ENCODE measurements at regions not wholly inside any gene's neighbourhood (a gene's known extent, or its start where the extent isn't known, plus 50 kb on each side); places are given as distances from the start of the nearest gene placed in this dataset.

DNA sequence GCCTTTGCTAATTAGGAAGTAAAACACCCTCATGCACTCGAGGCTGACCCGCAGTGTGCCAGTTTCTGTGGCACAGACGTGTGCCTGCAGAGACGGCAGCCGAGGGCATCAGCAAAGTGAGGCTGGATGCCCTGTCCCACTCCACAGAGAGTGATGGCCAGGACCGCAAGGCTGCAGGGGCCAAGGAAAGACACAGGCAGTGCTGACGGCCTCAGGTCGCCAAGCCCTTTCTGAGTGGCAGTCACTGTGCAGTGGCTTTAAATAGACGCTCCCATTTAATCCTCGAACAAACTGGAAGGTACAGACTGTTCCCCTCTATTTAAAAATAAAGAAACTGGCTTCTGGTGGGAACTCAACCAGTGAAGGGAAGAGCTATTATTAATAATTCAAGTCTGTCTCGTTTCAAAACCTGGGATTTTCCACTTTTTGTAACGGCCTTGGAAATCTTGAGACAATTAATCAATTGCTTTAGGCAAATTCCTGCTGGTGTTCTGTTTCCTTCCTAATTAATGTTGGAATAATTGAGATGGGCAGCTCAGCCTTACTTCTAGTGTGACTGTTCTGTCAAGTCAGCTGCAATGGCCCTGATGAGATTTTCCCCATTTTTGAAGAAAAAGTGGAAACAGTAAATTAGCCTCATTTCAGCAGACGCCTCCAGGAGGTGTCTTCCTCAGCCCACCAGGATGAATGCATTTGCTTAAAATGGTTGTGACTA, 644.6 kb upstream of the RAB6C start:
- Histone ChIP-seq H3K4me2 (ENCODE audit: low read depth, low read length) (no peak overlapping the region), H3K9ac (ENCODE audit: low read length) (no peak overlapping the region), H3K27ac (ENCODE audit: low read length) (no peak overlapping the region), H3K9me3 (replicated peaks; ENCODE audit: insufficient read depth, low read length) (no peaks in the 10 kb centered on the region), H3F3A (ENCODE audit: insufficient read depth, low read length) (no peaks in the 10 kb centered on the region), H3K27me3 (replicated peaks; ENCODE audit: insufficient read depth, low read length) (no peaks in the 10 kb centered on the region), H4K20me1 (ENCODE audit: insufficient read depth, low read length) (no peaks in the 10 kb centered on the region), H3K9me2 (replicated peaks; ENCODE audit: insufficient read depth, low read length) (no peaks in the 10 kb centered on the region), H2AFZ (ENCODE audit: low read length) (no peak overlapping the region), H3K36me3 (replicated peaks; ENCODE audit: insufficient read depth, low read length) (no peaks in the 10 kb centered on the region), H3K79me2 (ENCODE audit: low read length) (no peaks in the 10 kb centered on the region), H3K4me3 (ENCODE audit: low read length) (no peak overlapping the region), H3K4me1 (ENCODE audit: low read length) (no peaks in the 10 kb centered on the region)
- TF ChIP-seq EZH2 (optimal IDR thresholded peaks at IDR 0.05; ENCODE audit: low read depth, low read length): no peak
- no peak for TF ChIP-seq EZH2phosphoT487 (IDR thresholded peaks at IDR 0.05; ENCODE audit: low read length)
- TF ChIP-seq, protein P1, sequence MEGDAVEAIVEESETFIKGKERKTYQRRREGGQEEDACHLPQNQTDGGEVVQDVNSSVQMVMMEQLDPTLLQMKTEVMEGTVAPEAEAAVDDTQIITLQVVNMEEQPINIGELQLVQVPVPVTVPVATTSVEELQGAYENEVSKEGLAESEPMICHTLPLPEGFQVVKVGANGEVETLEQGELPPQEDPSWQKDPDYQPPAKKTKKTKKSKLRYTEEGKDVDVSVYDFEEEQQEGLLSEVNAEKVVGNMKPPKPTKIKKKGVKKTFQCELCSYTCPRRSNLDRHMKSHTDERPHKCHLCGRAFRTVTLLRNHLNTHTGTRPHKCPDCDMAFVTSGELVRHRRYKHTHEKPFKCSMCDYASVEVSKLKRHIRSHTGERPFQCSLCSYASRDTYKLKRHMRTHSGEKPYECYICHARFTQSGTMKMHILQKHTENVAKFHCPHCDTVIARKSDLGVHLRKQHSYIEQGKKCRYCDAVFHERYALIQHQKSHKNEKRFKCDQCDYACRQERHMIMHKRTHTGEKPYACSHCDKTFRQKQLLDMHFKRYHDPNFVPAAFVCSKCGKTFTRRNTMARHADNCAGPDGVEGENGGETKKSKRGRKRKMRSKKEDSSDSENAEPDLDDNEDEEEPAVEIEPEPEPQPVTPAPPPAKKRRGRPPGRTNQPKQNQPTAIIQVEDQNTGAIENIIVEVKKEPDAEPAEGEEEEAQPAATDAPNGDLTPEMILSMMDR (IDR thresholded peaks at IDR 0.05; ENCODE audit: low read length): no peak
- DNase-seq: no peak

DNA sequence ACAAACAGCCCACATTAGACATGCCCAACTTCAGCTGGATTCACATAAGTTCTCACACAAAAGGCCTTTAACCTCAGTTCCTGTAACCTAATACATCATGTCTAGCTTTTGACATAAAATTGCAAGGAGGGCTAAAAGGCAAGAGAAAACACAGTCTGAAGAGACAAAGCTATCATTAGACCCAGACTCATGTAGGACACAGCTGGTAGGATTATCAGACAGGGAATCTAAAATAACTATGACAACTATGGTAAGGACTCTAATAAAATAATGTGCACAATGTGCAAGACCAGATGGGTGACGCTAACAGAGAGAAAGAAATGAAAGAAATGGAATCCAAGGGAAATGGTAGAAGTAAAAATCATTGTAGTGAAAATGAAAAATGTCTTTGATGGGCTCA, 643.2 kb upstream of the RAB6C start:
- Histone ChIP-seq H4K20me1 (ENCODE audit: insufficient read depth, low read length) (no peaks in the 10 kb centered on the region), H3K4me3 (ENCODE audit: low read length) (no peak overlapping the region), H3K36me3 (replicated peaks; ENCODE audit: insufficient read depth, low read length) (no peaks in the 10 kb centered on the region), H3K9me3 (replicated peaks; ENCODE audit: insufficient read depth, low read length) (no peaks in the 10 kb centered on the region), H3K27me3 (replicated peaks; ENCODE audit: insufficient read depth, low read length) (no peaks in the 10 kb centered on the region), H3K9me2 (replicated peaks; ENCODE audit: insufficient read depth, low read length) (no peaks in the 10 kb centered on the region), H3F3A (ENCODE audit: insufficient read depth, low read length) (no peaks in the 10 kb centered on the region), H3K4me1 (ENCODE audit: low read length) (no peaks in the 10 kb centered on the region), H3K27ac (ENCODE audit: low read length) (no peak overlapping the region), H3K9ac (ENCODE audit: low read length) (no peak overlapping the region), H2AFZ (ENCODE audit: low read length) (no peak overlapping the region), H3K79me2 (ENCODE audit: low read length) (no peaks in the 10 kb centered on the region), H3K4me2 (ENCODE audit: low read depth, low read length) (no peak overlapping the region)
- TF ChIP-seq EZH2phosphoT487 (IDR thresholded peaks at IDR 0.05; ENCODE audit: low read length) (no peak), EZH2 (optimal IDR thresholded peaks at IDR 0.05; ENCODE audit: low read depth, low read length) (no peak)
- TF ChIP-seq, protein P1 (IDR thresholded peaks at IDR 0.05; ENCODE audit: low read length): no peak
- no peak for DNase-seq

DNA sequence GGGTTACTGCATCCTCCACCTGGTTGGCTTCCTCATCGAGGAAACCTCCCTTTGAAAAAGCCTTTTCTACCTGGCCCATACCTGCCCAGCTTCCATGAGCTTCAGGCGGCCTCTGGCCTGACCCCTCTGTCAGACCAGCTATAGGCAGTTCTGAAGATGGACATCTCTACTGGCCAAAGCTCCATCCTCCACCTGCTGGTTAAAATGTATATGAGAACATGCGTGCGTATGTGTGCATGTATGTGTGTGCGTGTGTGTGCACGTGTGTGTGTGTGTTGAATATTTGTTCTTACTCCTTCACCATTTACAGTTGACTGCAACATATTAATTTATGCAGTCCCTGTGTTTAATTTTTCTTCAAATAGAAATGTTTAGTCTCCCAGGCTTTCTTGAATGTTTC, 642.4 kb upstream of the RAB6C start:
- Histone ChIP-seq H4K20me1 (ENCODE audit: insufficient read depth, low read length) (no peaks in the 10 kb centered on the region), H3K79me2 (ENCODE audit: low read length) (no peaks in the 10 kb centered on the region), H3K4me1 (ENCODE audit: low read length) (no peaks in the 10 kb centered on the region), H3K4me3 (ENCODE audit: low read length) (no peak overlapping the region), H3K9me2 (replicated peaks; ENCODE audit: insufficient read depth, low read length) (no peaks in the 10 kb centered on the region), H3K27me3 (replicated peaks; ENCODE audit: insufficient read depth, low read length) (no peaks in the 10 kb centered on the region), H3K4me2 (ENCODE audit: low read depth, low read length) (no peak overlapping the region), H3K36me3 (replicated peaks; ENCODE audit: insufficient read depth, low read length) (no peaks in the 10 kb centered on the region), H2AFZ (ENCODE audit: low read length) (no peak overlapping the region), H3K9ac (ENCODE audit: low read length) (no peak overlapping the region), H3K27ac (ENCODE audit: low read length) (no peak overlapping the region), H3F3A (ENCODE audit: insufficient read depth, low read length) (no peaks in the 10 kb centered on the region), H3K9me3 (replicated peaks; ENCODE audit: insufficient read depth, low read length) (no peaks in the 10 kb centered on the region)
- no peak for TF ChIP-seq EZH2phosphoT487 (IDR thresholded peaks at IDR 0.05; ENCODE audit: low read length)
- no peak for TF ChIP-seq EZH2 (optimal IDR thresholded peaks at IDR 0.05; ENCODE audit: low read depth, low read length)
- TF ChIP-seq, protein P1 (IDR thresholded peaks at IDR 0.05; ENCODE audit: low read length): no peak
- DNase-seq: no peak
